ENCODE measurements at regions not wholly inside any gene's neighbourhood (a gene's known extent, or its start where the extent isn't known, plus 50 kb on each side); places are given as distances from the start of the nearest gene placed in this dataset.
"Not testable (repeated sequence)": the region's sequence is repeated elsewhere in the genome, so short reads cannot be mapped to it uniquely, and the experiment has no call there.

DNA sequence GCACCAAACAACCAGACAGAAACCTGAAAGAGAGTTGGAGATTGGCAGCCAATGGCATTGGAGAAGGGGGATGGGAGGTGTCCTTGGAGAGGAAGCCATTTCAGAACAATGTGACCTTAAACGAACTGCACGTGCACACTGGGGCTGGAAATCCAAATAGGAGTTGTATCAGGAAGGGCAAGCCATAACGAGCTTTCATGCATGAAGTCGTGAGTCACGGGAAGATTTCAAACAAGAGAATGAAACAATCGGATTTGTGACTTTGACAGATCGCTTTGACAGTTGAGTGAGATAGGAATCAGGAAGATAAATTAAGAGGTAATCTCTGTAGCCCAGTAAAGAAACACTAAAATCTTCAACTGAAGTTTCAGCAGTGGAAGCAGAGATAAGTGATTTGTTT is 445.8 kb upstream of the ZP4 start:
- no peak for DNase-seq

DNA sequence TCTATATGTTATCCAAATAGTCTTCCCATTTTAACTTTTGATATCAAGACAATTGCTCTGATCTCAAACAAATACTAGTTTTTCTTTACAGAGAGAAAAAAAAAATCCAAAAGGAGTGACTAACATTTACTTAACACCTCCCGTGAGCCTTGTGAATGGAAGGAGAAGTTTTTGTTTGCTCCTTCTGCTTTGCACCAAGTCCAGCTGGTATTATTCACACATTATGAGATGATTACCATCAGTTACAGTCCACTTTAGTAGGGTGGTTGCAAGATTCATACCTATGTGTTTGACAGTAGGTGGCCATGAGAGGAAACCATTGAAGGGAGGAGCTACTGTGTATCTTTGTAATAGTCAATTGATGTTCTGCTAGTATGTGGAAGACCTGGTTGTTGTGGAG is 443.4 kb upstream of the ZP4 start:
- DNase-seq: no peak

DNA sequence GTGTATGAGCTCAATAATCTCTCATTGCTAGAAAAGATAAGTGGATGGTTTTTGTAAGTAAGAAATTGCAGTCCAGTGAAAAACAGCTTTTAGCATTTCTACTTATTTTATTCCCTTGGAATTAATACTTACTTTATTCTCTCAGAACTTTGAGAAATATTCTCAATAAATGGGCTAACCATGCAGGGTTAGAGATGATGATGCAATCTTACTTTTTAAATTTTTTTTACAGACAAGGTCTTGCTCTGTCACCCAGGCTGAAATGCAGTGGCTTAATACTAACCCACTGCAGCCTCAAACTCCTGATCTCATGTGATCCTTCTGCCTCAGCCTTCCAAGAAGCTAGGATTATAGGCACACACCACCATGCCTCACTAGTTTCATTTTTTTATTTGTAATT is 440.8 kb upstream of the ZP4 start:
- no peak for DNase-seq

GRCh38 chr1:238329671-238330070 is 438.9 kb upstream of the ZP4 start:
- no peak for DNase-seq

- DNase-seq: not testable (repeated sequence)
These were observed 436.3 kb upstream of the ZP4 start for GRCh38 chr1:238327033-238327432.

DNA sequence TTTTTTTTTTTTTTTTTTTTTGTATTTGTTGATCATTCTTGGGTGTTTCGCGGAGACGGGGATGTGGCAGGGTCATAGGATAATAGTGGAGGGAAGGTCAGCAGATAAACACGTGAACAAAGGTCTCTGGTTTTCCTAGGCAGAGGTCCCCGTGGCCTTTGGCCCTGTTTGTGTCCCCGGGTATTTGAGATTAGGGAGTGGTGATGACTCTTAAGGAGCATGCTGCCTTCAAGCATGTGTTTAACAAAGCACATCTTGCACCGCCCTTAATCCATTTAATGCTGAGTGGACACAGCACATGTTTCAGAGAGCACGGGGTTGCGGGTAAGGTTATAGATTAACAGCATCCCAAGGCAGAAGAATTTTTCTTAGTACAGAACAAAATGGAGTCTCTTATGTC is 435.8 kb upstream of the ZP4 start:
- not testable (repeated sequence) for DNase-seq

DNA sequence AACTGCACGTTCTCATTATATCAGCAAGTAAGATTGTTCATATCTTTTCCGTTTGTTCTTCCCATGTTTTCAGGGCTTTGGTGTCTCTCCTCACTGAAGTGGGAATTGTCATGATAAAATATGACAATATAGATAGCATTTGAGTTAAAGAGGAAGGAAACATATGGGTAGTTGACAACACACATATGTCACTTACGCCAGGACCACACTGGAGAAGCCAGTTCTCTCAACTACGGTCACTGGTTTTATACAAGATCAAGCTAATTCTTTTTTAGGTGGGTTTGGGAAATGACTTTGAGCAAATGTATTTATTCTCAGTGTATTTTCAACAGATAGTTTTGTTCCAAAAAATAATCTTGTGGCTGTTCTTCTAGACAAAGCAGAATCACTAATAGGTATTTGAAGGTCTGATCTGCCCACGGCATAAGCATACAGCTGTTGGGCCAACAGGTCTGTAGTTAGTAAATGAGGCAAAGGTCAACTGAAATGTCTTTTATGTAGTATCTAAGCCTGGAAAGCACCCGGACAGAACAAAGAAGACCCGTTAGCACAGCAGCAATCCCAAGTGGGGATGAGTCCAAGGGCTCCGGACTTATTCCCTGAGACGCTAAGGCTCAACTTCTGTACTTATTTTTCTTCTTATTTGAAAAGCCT is 433.6 kb upstream of the ZP4 start:
- no peak for DNase-seq

GRCh38 chr1:238323490-238323889 is 432.8 kb upstream of the ZP4 start:
- no peak for DNase-seq

- DNase-seq: no peak
These were observed 429.2 kb upstream of the ZP4 start for GRCh38 chr1:238319957-238320356.

DNA sequence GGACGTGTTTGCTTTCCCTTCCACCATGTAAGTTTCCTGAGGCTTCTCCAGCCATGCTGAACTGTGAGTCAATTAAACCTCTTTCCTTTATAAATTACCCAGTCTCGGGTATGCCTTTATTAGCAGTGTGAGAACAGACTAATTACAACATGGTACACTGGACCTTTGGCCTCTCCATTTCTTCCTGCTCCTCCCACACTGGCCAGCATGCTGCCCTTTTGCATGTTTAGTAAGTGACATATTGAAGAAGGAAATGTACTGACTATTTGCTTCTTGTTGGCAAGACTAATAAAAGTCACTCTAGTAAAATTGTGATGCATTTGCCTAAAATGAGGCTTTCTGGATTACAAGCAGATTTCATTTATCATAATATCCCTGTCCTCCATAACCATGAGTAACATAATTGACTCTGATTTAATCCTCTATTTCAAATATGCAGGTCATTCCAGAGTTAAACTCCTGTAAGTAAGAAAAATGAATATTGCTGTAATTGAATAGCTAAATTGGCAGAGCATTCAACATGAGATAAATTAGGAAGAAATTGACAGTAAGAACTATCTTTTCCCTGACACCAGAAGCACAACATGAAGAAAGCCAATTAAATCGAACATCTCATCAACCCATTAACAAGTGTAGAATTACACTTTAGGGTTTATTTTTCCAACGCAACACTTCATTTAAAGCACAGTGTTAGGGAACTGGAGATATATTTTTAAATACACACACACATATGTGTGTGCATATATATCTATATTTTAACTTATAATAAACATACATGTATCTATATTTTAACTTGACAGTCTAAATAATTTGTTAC is 427.8 kb upstream of the ZP4 start:
- DNase-seq: no peak

- DNase-seq: no peak
These were observed 422.2 kb upstream of the ZP4 start for GRCh38 chr1:238312969-238313368.

DNA sequence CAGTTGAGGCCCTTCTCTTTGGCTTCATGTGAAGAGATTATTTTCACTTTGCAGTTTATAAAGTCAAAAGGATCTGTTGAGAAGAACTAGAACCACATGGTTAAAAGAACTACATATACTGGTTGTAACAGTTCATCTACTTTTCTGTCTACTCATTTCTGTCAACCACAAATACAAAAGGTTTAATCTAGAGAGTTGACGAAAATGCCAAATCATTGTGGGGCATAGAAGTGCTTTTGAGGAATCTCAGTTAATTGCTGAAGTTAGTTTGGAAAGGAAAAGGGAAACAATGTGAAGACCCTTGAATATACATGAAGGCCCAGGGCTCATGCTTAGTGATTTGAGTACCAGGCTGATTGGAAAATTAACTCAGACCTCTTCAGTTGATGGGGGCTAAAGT is 415.7 kb upstream of the ZP4 start:
- no peak for DNase-seq

DNA sequence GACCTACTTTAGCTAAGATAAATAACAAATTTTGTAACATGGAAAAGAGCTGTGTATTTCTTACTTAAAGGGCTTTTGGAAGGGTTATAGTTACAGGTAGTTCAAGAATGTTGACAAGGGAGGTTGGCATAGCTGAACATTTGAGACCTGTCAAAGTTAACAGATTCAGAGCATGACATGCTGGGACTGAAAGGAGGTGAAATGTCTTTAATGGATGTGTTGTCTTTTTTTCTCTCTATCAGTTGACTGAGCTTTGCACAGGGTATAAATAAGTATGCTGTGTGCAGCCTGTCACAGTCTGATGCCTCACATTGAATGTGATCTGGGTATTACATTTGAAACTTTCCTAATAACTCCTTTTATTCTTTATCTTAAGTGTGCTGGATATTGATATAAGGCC is 411.9 kb upstream of the ZP4 start:
- DNase-seq: no peak

- DNase-seq: no peak
These were observed 405.6 kb upstream of the ZP4 start for GRCh38 chr1:238296371-238296770.

- DNase-seq: no peak
These were observed 402.4 kb upstream of the ZP4 start for GRCh38 chr1:238293075-238293474.

DNA sequence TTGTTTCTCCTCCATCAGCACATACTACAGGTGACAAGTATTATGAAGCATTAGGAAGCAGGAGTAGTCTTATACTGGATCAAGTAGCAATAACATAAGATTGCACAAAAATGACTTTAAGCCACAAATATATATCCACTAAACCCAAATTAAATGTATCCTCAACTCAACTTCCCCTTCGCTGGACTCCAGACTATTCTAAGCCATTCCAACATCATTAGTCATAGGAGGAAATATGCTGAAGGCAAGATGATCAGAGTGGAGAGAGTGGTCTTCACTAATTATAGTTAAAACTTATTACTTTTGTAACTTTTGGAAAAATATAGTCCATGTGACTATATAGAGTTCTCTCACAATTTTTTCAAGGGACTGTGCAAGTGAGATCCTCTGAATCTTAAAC is 390.7 kb upstream of the ZP4 start:
- no peak for DNase-seq

- DNase-seq: no peak
These were observed 389.1 kb upstream of the ZP4 start for GRCh38 chr1:238279694-238280380.

GRCh38 chr1:238272145-238272544 is 381.4 kb upstream of the ZP4 start:
- DNase-seq: no peak

- DNase-seq: no peak
These were observed 375.1 kb upstream of the ZP4 start for GRCh38 chr1:238265866-238266265.

DNA sequence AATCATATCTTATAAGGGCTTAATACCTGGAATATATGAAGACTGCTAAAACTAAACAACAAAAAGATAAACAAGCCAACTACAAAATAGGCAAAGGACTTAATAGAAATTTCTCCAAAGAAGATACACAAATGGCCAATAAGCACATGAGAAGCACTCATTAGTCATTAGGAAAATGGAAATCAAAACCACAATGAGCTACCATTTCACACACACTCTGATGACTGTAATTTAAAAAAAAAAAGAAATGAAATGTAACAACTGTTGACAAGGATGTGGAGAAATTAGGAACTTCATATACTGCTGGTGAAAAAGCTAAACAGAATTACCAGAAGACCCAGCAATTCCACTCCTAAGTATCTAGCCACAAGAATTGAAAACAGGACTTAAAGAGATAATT is 374.2 kb upstream of the ZP4 start:
- DNase-seq: no peak

DNA sequence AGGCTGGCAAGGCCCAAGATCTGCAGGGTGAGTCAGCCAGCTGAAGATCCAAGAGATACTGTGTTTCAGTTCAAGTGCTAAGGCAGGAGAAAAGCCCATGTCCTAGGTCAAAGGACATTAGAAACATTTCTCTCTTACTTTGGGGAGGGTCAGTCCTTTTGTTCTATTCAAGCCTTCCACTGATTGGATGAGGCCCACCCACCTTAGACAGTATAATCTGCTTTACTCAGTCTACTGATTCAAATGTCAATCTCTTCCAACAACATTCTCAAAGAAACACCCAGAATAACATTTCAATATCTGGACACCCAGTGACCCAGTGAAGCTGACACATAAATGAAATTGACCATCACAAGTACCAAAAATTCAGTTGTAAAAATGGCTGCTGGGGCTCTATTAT is 367.8 kb upstream of the ZP4 start:
- DNase-seq: no peak

GRCh38 chr1:238257018-238257621 is 366.4 kb upstream of the ZP4 start:
- DNase-seq: no peak

- DNase-seq: no peak
These were observed 364.2 kb upstream of the ZP4 start for GRCh38 chr1:238254935-238255334.

All from NCI-H1694 treated with DMSO at 0.1 percent for 48 hours (cell line).